Heart left ventricle (tissue), 16 donors: ENCODE measurements at regions not wholly inside any gene's neighbourhood (a gene's known extent, or its start where the extent isn't known, plus 50 kb on each side); places are given as distances from the start of the nearest gene placed in this dataset.
A peak's percentile ranks its signal among the peaks of the same experiment; 100 is the strongest.

ENCODE experiments used
- ATAC-seq, 4 donors: fragments of 200-7000 bp; cut with Tn5 transposase; one replicate each; pipeline ENCODE4 v1.9.1; 2020 to 2022; ENCODE audit warnings: moderate library complexity in 4 of 4, mild to moderate bottlenecking in 3 of 4, moderate number of reproducible peaks in 1 of 4
- DNase-seq, 5 donors: peaks; one replicate each; pipeline ENCODE4 v3.0.0-alpha.2; 2020
- H3K27ac ChIP-seq, 12 donors: fragments of 200-600 bp; sonication (generic) in 4 of 12; one replicate each; pipeline versions ENCODE4 v1.5.0 to v1.8.0; 2016 to 2022; ENCODE audit warnings: mild to moderate bottlenecking in 2 of 12
- H3K27me3 ChIP-seq, 9 donors: fragments of 200-600 bp; sonication (generic) in 2 of 9; one replicate each; pipeline versions ENCODE4 v1.5.1 to v1.8.0; 2016 to 2022; ENCODE audit warnings: mild to moderate bottlenecking in 3 of 9
- H3K36me3 ChIP-seq, 9 donors: fragments of 200-600 bp; sonication (generic) in 2 of 9; one replicate each; pipeline versions ENCODE4 v1.5.0 to v1.8.0; 2018 to 2022; ENCODE audit warnings: mild to moderate bottlenecking in 2 of 9
- H3K4me1 ChIP-seq, 12 donors: fragments of 200-600 bp; sonication (generic) in 4 of 12; one replicate each; pipeline versions ENCODE4 v1.5.0 to v1.8.0; 2016 to 2022; ENCODE audit warnings: mild to moderate bottlenecking in 3 of 12
- H3K4me3 ChIP-seq, 12 donors: fragments of 200-600 bp; sonication (generic) in 4 of 12; one replicate each; pipeline versions ENCODE4 v1.5.0 to v1.8.0; 2017 to 2022; ENCODE audit warnings: mild to moderate bottlenecking in 9 of 12, moderate library complexity in 4 of 12
- H3K9me3 ChIP-seq, 12 donors: fragments of 200-600 bp; sonication (generic) in 4 of 12; one replicate each; pipeline versions ENCODE4 v1.5.0 to v1.8.0; 2016 to 2022; ENCODE audit warnings: mild to moderate bottlenecking in 1 of 12
- POLR2A ChIP-seq, 2 donors: fragments of 450-650 bp; IDR thresholded peaks; one replicate each; pipeline ENCODE4 v1.6.1; 2017; ENCODE audit warnings: antibody characterized with exemption in 2 of 2, mild to moderate bottlenecking in 2 of 2, moderate library complexity in 2 of 2
- WGBS, 4 donors: extraction: QIAGEN DNeasy Blood & Tissue Kit in 2 of 4; methylation state at CpG; one replicate each; pipeline versions ENCODE4 v1.1.5 to v1.1.7; 2013 to 2018; 5-methylcytosine and 5-hydroxymethylcytosine counted together
- intact Hi-C, 10 donors: fragments of 100-400 bp; cut with DNase I; formaldehyde crosslinking; loops; one replicate each; pipeline versions ENCODE4 v1.11.1 to v1.14.2; 2022
- TF ChIP-seq, protein P1 (sequence below), 12 donors: fragments of 200-600 bp; sonication (generic) in 4 of 12; IDR thresholded peaks; one replicate each; pipeline versions ENCODE4 v1.5.0 to v1.8.0; 2018 to 2022; ENCODE audit warnings: antibody characterized with exemption in 12 of 12, mild to moderate bottlenecking in 5 of 12
- donor health status: ischemic (EF 13 %, LVEDD 7.1; RV severe dilation, severe dysfunction).
- donor health status: healthy with polysubstance abuse.
- donor health status: DM: no; HTN: yes; CAD: no.
- donor health status: DM: no; HTN: no; CAD: no.
- donor health status: ischemic (EF 25% LVEDD 6.9; RV normal size, moderate dysfunction).
- donor health status: ischemic (EF 25% LVEDD 5.7; RV mildly dilated, moderate dysfunction).
- donor health status: healthy.
- donor health status: DM: yes; HTN: yes; CAD: no.
- donor health status: ischemic (EF 35%, LVEDD 5.7; RV mildly dilated, moderate dysfunction).
- donor health status: nonischemic (EF 11% LVEDD 7.7; RV severe dilation, severe dysfunction).
- donor health status: DM: yes; HTN: yes; CAD: no.
- donor health status: PGD.
- donor health status: ischemic (EF 29% LVEDD 5.4; RV normal size, mild dysfunction).
- donor health status: nonischemic (EF 23%, LVEDD 6.1; RV moderate dilation, normal function).

DNA sequence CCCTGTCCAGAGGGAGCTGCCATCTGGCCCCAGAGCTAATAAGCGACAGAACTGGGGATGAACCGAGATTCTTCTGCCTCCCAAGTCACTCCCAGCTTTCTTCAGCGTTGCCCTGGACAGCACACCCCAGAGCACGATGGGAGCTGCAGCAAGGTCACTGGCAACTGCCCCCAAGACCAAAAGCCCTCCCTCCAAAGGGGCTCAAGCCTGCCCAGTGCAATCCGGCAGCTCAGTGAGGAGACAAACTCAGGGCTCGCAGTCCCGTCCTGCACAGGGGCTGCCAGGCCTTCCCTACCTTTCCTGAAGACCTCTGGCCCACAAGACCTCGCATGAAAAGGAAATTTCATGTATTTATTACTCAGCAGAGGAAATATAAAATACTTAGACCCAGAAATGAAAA, 174.8 kb downstream of the BCOR start:
- H3K4me3 ChIP-seq = no peak overlapping the region
- H3K9me3 ChIP-seq = no peaks in the 10 kb centered on the region
- no peaks in the 10 kb centered on the region for H3K36me3 ChIP-seq
- H3K27me3 ChIP-seq = peaks cover 0 to 5% (median 0%) of the 10 kb centered on the region in 9 donors
- H3K4me1 ChIP-seq = peaks cover 0 to 10% (median 0%) of the 10 kb centered on the region in 12 donors
- no peak for TF ChIP-seq POLR2A (IDR thresholded peaks at IDR 0.05)
- TF ChIP-seq, protein P1, sequence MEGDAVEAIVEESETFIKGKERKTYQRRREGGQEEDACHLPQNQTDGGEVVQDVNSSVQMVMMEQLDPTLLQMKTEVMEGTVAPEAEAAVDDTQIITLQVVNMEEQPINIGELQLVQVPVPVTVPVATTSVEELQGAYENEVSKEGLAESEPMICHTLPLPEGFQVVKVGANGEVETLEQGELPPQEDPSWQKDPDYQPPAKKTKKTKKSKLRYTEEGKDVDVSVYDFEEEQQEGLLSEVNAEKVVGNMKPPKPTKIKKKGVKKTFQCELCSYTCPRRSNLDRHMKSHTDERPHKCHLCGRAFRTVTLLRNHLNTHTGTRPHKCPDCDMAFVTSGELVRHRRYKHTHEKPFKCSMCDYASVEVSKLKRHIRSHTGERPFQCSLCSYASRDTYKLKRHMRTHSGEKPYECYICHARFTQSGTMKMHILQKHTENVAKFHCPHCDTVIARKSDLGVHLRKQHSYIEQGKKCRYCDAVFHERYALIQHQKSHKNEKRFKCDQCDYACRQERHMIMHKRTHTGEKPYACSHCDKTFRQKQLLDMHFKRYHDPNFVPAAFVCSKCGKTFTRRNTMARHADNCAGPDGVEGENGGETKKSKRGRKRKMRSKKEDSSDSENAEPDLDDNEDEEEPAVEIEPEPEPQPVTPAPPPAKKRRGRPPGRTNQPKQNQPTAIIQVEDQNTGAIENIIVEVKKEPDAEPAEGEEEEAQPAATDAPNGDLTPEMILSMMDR (IDR thresholded peaks at IDR 0.05) = no peak
- no peak overlapping the region for H3K27ac ChIP-seq
- DNase-seq = no peak
- peak in 1 of 4 donors; percentile 9 for ATAC-seq
- 56 to 80% (median 74%) methylated on average over 8 of the region's 8 CpGs for WGBS, 4 donors
- intact Hi-C loops = no loop called here

DNA sequence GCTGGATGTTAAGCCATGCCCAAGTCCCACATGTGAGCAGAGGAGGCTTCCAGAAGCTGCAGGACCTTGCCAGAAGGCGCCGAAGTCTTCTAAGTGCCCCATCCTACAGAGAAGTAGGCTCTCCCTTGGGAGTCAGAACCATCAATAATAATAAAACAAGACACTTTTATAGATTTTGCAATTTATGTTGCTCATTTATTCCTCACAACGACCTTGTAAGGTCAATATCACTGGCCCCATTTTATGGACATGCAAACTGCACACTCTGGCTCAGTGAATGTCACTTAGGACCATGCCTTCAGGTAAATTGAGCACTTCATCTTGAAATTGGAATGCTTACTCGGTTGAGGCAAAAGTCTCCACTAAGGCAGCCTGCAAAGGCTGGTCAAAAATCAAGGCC, 170.4 kb downstream of the BCOR start:
- no peak for ATAC-seq
- WGBS, 4 donors = 79 to 98% (median 91%) methylated on average over 4 of the region's 4 CpGs
- no peak for DNase-seq
- H3K36me3 ChIP-seq = no peaks in the 10 kb centered on the region
- TF ChIP-seq, protein P1 (IDR thresholded peaks at IDR 0.05) = no peak
- no peak for TF ChIP-seq POLR2A (IDR thresholded peaks at IDR 0.05)
- peaks cover 0 to 25% (median 4%) of the 10 kb centered on the region in 12 donors for H3K4me1 ChIP-seq
- no peaks in the 10 kb centered on the region for H3K9me3 ChIP-seq
- peaks cover 0 to 5% (median 0%) of the 10 kb centered on the region in 9 donors for H3K27me3 ChIP-seq
- intact Hi-C loops = no loop called here
- no peak overlapping the region for H3K4me3 ChIP-seq
- no peak overlapping the region for H3K27ac ChIP-seq

DNA sequence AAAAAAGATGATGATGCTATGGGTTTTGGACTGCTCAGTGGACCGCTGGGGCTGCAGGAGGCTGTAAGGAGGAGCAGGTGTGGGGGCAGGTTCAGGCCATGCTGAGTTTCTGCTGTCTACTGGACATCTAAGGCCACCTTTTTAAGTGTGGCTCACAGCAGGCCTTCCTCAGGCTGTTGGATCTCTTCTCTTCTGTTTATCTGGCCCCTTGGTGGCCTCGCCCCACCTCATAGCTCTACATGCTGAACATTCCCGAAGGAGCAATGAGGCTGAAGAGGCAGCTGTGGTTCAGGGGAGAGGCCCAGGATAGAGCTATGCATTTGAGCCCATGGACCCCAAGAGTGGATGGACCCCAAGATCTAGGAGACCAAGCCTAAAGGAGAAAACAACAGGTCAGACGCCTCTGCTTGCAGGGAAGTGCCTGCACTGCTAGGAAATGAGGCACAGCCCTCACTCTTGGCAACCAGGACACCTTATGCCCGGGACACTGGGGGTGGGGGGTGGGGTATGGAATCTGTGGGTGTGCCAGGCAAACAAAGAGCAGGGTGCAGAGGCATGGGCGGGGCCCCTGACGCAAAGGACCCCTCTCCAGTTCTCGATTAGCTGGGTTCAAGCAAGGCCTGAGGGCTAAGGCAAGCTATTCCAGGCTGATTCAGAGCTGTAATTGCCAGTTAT, 168.9 kb downstream of the BCOR start:
- no peaks in the 10 kb centered on the region for H3K36me3 ChIP-seq
- WGBS, 4 donors = 67 to 85% (median 79%) methylated on average over 7 to 8 of the region's 8 CpGs
- no peak for DNase-seq
- no peak for ATAC-seq
- no peak overlapping the region for H3K27ac ChIP-seq
- intact Hi-C loops = no loop called here
- H3K27me3 ChIP-seq = peaks cover 0 to 5% (median 0%) of the 10 kb centered on the region in 9 donors
- no peak overlapping the region for H3K4me3 ChIP-seq
- no peaks in the 10 kb centered on the region for H3K9me3 ChIP-seq
- H3K4me1 ChIP-seq = peaks cover 0 to 25% (median 4%) of the 10 kb centered on the region in 12 donors
- no peak for TF ChIP-seq POLR2A (IDR thresholded peaks at IDR 0.05)
- TF ChIP-seq, protein P1 (IDR thresholded peaks at IDR 0.05) = no peak

DNA sequence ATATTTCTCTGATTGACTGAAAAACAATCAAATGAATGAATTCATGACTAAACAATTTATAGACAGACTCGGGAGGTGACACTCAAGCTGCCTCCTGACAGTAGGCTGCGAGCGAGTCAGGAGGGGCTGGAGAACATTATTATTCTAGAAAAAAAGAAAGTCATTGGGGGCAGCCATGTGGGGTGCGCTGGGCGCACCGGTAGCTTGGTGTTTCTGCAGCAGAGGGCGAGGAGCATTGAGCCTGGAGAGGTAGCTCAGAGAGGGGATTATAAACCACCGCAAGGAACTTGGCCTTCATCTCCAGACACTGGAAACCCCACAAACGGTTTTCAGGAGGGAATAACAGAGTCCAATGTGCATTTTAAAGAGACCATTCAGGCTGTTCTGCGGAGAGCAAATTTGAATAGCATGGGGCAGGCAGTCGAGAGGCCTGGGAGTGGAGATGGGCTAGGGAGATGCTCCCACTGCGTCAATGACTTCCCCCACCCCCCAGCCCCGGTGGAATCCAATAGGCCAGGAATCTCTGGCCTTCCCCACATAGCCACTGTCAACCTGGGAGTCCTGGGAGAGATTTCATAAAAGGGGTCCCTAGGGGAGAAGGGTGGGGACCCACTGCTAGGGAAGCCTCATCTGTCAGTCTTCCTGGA, 168.3 kb downstream of the BCOR start:
- no peak overlapping the region for H3K4me3 ChIP-seq
- no peaks in the 10 kb centered on the region for H3K36me3 ChIP-seq
- ATAC-seq = no peak
- H3K9me3 ChIP-seq = no peaks in the 10 kb centered on the region
- peaks cover 0 to 25% (median 4%) of the 10 kb centered on the region in 12 donors for H3K4me1 ChIP-seq
- intact Hi-C loops = loop anchor here in 1 of 10 donors (10.0 kb wide), 1 partner anchor 75 kb away; no protein-coding TSS in a partner anchor
- 78 to 89% (median 81%) methylated on average over 12 to 13 of the region's 13 CpGs for WGBS, 4 donors
- no peak for DNase-seq
- TF ChIP-seq POLR2A (IDR thresholded peaks at IDR 0.05) = no peak
- TF ChIP-seq, protein P1 (IDR thresholded peaks at IDR 0.05) = no peak
- peaks cover 0 to 5% (median 0%) of the 10 kb centered on the region in 9 donors for H3K27me3 ChIP-seq
- H3K27ac ChIP-seq = peak overlapping the region in 2 of 12 donors; percentile 67 to 70
